Astrocyte (in vitro differentiated cells and primary cell): ENCODE measurements at regions not wholly inside any gene's neighbourhood (a gene's known extent, or its start where the extent isn't known, plus 50 kb on each side); places are given as distances from the start of the nearest gene placed in this dataset.

ENCODE experiments used
- EZH2 ChIP-seq: IDR thresholded peaks from 2 replicates; pipeline ENCODE4 v1.6.1; 2012; ENCODE audit warnings: mild to moderate bottlenecking, low read length, inconsistent platforms; ENCODE audit not compliant: insufficient read depth
- TF ChIP-seq, protein P1 (sequence below): IDR thresholded peaks from 2 replicates; pipeline ENCODE4 v1.5.1; 2011; ENCODE audit warnings: low read depth, mild to moderate bottlenecking, inconsistent platforms, low read length, moderate library complexity; ENCODE audit not compliant: insufficient read depth

DNA sequence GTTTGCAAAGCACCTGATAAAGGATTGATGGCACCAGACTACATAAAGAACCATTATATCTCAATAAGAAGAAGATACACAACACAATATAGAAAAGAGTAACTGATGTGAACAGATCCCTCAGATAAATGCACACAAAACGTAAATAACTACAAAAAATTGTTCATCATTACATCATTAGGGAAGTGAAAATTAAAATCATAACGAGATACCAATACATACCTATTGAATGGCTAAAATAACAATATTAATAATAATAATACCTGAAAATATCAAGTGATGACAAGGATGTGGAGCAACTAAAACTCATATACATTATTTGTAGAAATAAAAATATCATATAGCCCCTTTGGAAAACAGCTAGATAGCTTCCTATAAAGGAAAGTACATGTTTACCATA is 469.5 kb downstream of the DMRTA1 start:
- TF ChIP-seq, protein P1, sequence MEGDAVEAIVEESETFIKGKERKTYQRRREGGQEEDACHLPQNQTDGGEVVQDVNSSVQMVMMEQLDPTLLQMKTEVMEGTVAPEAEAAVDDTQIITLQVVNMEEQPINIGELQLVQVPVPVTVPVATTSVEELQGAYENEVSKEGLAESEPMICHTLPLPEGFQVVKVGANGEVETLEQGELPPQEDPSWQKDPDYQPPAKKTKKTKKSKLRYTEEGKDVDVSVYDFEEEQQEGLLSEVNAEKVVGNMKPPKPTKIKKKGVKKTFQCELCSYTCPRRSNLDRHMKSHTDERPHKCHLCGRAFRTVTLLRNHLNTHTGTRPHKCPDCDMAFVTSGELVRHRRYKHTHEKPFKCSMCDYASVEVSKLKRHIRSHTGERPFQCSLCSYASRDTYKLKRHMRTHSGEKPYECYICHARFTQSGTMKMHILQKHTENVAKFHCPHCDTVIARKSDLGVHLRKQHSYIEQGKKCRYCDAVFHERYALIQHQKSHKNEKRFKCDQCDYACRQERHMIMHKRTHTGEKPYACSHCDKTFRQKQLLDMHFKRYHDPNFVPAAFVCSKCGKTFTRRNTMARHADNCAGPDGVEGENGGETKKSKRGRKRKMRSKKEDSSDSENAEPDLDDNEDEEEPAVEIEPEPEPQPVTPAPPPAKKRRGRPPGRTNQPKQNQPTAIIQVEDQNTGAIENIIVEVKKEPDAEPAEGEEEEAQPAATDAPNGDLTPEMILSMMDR, result no peak
- no peak for TF ChIP-seq EZH2
